Tibial nerve (tissue), 4 donors: ENCODE measurements at regions not wholly inside any gene's neighbourhood (a gene's known extent, or its start where the extent isn't known, plus 50 kb on each side); places are given as distances from the start of the nearest gene placed in this dataset.
"Not testable (repeated sequence)": the region's sequence is repeated elsewhere in the genome, so short reads cannot be mapped to it uniquely, and the experiment has no call there.

ENCODE experiments used
- DNase-seq, 2 donors: peaks; one replicate each; pipeline ENCODE4 v3.0.0-alpha.2; 2019; ENCODE audit warnings: low spot score in 2 of 2
- H3K27ac ChIP-seq, 4 donors: fragments of 200-600 bp; sonication (generic) in 3 of 4; one replicate each; pipeline ENCODE4 v1.5.1; 2017 to 2019; ENCODE audit warnings: mild to moderate bottlenecking in 1 of 4
- H3K27me3 ChIP-seq, 2 donors: fragments of 200-600 bp; sonication (generic) in 1 of 2; one replicate each; pipeline versions ENCODE4 v1.5.1 to v1.6.0; 2017 to 2019
- H3K36me3 ChIP-seq, 3 donors: fragments of 200-600 bp; sonication (generic); one replicate each; pipeline ENCODE4 v1.5.1; 2018 to 2019
- H3K4me1 ChIP-seq, 4 donors: fragments of 200-600 bp; sonication (generic) in 3 of 4; one replicate each; pipeline ENCODE4 v1.5.1; 2017 to 2019
- H3K4me3 ChIP-seq, 4 donors: fragments of 200-600 bp; sonication (generic) in 3 of 4; one replicate each; pipeline ENCODE4 v1.5.1; 2017 to 2019; ENCODE audit warnings: mild to moderate bottlenecking in 1 of 4, moderate library complexity in 1 of 4
- H3K9me3 ChIP-seq, 4 donors: fragments of 200-600 bp; sonication (generic) in 3 of 4; one replicate each; pipeline ENCODE4 v1.5.1; 2017 to 2019
- CTCF ChIP-seq, 5 experiments: fragments of 200-600 bp in 3 of 5; fragments of 450-650 bp in 2 of 5; sonication (generic) in 3 of 5; IDR thresholded peaks; one replicate each; pipeline ENCODE4 v1.5.1; 2016 to 2019; ENCODE audit warnings: antibody characterized with exemption in 5 of 5, mild to moderate bottlenecking in 3 of 5, moderate library complexity in 2 of 5
- EP300 ChIP-seq, 2 donors: sonication (generic); formaldehyde crosslinking; IDR thresholded peaks; one replicate each; pipeline ENCODE4 v1.6.1; 2017; ENCODE audit warnings: antibody characterized with exemption in 2 of 2, mild to moderate bottlenecking in 1 of 2
- POLR2A ChIP-seq, 2 donors: fragments of 450-650 bp; IDR thresholded peaks; one replicate each; pipeline ENCODE4 v1.6.1; 2017; ENCODE audit warnings: antibody characterized with exemption in 2 of 2, mild to moderate bottlenecking in 2 of 2, moderate library complexity in 2 of 2
- WGBS, 2 donors: methylation state at CpG; one replicate each; pipeline ENCODE4 v1.1.5; 2018; 5-methylcytosine and 5-hydroxymethylcytosine counted together

GRCh38 chr7:54189330-54189729 is 352.8 kb upstream of the VSTM2A start:
- Histone ChIP-seq H3K36me3 (no peaks in the 10 kb centered on the region), H3K9me3 (peaks cover 0 to 3% (median 0%) of the 10 kb centered on the region in 4 donors), H3K27ac (no peak overlapping the region), H3K27me3 (no peaks in the 10 kb centered on the region), H3K4me3 (no peak overlapping the region), H3K4me1 (no peaks in the 10 kb centered on the region)
- WGBS, 2 donors: 56 to 75% methylated on average over 2 of the region's 2 CpGs
- DNase-seq: no peak
- TF ChIP-seq EP300 (IDR thresholded peaks at IDR 0.05) (no peak), POLR2A (IDR thresholded peaks at IDR 0.05) (no peak), CTCF (IDR thresholded peaks at IDR 0.05) (no peak)

- DNase-seq: no peak
- TF ChIP-seq POLR2A (IDR thresholded peaks at IDR 0.05): no peak
- TF ChIP-seq EP300 (IDR thresholded peaks at IDR 0.05): no peak
- TF ChIP-seq CTCF (IDR thresholded peaks at IDR 0.05): no peak
- peaks cover 0 to 4% (median 0%) of the 10 kb centered on the region in 4 donors for H3K9me3 ChIP-seq
- no peak overlapping the region for H3K4me3 ChIP-seq
- no peak overlapping the region for H3K27ac ChIP-seq
- H3K4me1 ChIP-seq: no peaks in the 10 kb centered on the region
- H3K36me3 ChIP-seq: no peaks in the 10 kb centered on the region
- H3K27me3 ChIP-seq: no peaks in the 10 kb centered on the region
These were observed 340.7 kb upstream of the VSTM2A start for GRCh38 chr7:54201501-54201900.

DNA sequence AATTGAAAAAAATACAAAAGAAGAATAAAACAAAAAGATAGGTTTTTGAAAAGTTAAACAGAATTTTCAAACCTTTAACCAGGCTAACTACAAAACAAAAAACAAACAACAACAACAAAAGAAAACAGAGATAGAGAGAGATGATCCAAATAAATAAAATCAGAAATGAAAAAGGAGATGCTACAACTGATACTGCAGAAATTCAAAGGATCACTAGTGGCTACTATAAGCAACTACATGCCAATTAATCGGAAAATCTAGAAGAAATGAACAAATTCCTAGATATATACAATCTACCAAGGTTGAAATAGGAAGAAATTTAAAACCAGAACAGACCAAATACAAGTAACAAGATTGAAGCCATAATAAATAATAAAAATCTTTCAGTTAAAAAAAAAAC is 326.8 kb upstream of the VSTM2A start:
- no peaks in the 10 kb centered on the region for H3K36me3 ChIP-seq
- no peaks in the 10 kb centered on the region for H3K4me1 ChIP-seq
- H3K4me3 ChIP-seq: no peak overlapping the region
- no peak for DNase-seq
- no peaks in the 10 kb centered on the region for H3K27me3 ChIP-seq
- TF ChIP-seq CTCF (IDR thresholded peaks at IDR 0.05) (no peak), POLR2A (IDR thresholded peaks at IDR 0.05) (no peak), EP300 (IDR thresholded peaks at IDR 0.05) (no peak)
- peaks cover 0 to 41% (median 0%) of the 10 kb centered on the region in 4 donors for H3K9me3 ChIP-seq
- no peak overlapping the region for H3K27ac ChIP-seq
- 51 to 71% methylated on average over 1 of the region's 1 CpG for WGBS, 2 donors

DNA sequence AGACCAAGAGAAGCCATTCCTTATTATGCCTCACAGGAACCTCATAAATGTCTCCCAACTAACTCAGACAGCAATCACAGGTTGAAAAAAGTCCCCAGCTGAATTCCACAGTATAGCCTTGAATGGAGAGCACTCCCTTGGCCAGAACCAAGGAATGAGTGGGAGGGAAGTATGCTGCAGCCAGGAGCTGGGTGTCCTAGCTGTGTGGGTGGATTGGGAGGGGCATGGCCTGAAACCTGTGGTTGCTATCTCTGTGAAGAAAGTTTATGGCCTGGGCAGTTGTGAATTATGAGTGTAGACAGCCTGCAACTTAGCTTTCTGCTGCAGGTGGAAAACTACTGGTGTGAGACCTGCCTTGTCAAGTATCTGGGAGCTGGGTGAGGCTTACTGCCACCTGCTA is 316.1 kb upstream of the VSTM2A start:
- H3K27ac ChIP-seq, DNase-seq, H3K4me1 ChIP-seq, H3K36me3 ChIP-seq, H3K9me3 ChIP-seq, H3K4me3 ChIP-seq, H3K27me3 ChIP-seq: not testable (repeated sequence)

DNA sequence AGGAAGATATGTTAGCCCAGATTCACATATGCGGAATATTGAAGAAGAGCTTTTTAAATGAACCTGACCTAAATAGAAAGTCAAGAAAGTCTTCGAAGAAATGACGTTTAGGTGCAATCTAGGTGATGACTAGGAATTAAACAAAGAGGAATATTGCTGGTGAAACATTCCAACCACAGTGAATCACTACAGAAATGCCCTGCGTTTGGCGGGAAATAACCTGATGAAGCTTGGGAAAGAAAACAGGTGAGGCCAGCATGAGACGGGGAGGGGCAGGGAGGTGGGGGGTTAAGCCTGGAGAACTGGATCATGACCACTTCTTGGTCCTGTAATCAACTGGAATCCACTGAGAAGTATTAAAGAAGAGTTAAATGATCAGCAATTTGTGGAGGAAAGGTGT is 299.4 kb upstream of the VSTM2A start:
- WGBS, 2 donors: 87 to 90% methylated on average over 6 of the region's 6 CpGs
- Histone ChIP-seq H3K4me3 (no peak overlapping the region), H3K9me3 (no peaks in the 10 kb centered on the region), H3K4me1 (no peaks in the 10 kb centered on the region), H3K27ac (no peak overlapping the region), H3K27me3 (no peaks in the 10 kb centered on the region), H3K36me3 (no peaks in the 10 kb centered on the region)
- TF ChIP-seq CTCF (IDR thresholded peaks at IDR 0.05) (no peak), EP300 (IDR thresholded peaks at IDR 0.05) (no peak), POLR2A (IDR thresholded peaks at IDR 0.05) (no peak)
- no peak for DNase-seq

DNA sequence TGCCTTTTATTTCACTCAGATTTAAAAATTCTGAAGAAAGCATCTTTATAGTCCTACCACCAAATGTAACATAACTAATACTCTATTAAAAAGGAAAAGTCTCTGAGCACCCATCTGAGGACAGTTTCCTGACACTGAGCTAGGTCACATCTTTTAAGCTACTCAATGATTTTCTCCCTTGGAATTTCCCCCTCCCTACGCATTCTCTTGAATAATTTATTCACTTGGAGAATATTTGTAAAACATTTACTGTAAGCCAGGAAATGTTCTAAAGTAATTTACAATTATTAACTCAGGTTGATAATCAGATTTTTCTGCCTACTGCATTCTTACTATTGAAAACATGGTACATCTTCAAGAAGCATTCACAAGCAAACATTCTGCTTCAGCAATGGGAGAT is 297.2 kb upstream of the VSTM2A start:
- Histone ChIP-seq H3K36me3 (no peaks in the 10 kb centered on the region), H3K27me3 (no peaks in the 10 kb centered on the region), H3K4me1 (no peaks in the 10 kb centered on the region), H3K4me3 (no peak overlapping the region), H3K27ac (no peak overlapping the region), H3K9me3 (no peaks in the 10 kb centered on the region)
- no peak for DNase-seq
- TF ChIP-seq CTCF (IDR thresholded peaks at IDR 0.05) (no peak), POLR2A (IDR thresholded peaks at IDR 0.05) (no peak), EP300 (IDR thresholded peaks at IDR 0.05) (no peak)
- 38 to 83% methylated on average over 1 of the region's 1 CpG for WGBS, 2 donors
